ENCODE measurements at regions not wholly inside any gene's neighbourhood (a gene's known extent, or its start where the extent isn't known, plus 50 kb on each side); places are given as distances from the start of the nearest gene placed in this dataset.

DNA sequence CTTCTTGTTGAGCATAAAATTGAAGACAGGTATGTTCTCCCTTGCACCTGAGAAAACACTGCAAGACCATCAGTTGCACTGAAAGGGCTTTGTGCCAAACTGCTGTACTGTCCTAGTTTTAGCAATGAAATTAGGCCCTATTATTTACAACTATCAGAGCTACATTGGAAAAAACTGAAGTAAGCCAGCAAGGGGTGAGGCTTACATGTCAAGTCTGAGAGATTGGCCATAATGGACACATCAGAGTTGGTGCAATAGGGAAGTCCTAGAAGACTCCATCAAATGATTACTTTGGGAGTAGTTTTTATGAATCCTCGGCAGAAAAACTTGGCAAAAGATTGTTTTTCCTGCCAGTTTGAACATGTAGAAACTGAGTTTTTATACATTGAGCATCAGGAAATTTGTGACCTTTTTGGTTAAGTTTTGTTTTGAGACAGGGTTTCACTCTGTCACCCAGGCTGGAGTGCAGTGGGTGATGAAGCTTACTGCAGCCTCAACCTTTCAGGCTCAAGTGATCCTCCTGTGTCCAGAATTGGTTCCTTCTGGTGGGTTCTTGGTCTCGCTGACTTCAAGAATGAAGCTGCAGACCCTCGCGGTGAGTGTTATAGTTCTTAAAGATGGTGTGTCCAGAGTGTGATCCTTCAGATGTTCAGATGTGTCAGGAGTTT, 160.1 kb upstream of the BANK1 start:
- TF ChIP-seq EZH2 (IDR thresholded peaks at IDR 0.05; ENCODE audit: borderline replicate concordance): no peak
- TF ChIP-seq CTCF (IDR thresholded peaks at IDR 0.05; ENCODE audit: poor library complexity): no peak
- no peak for TF ChIP-seq EZH2phosphoT487 (IDR thresholded peaks at IDR 0.05; ENCODE audit: low read depth, severe bottlenecking, unreplicated experiment)
